ENCODE measurements at regions not wholly inside any gene's neighbourhood (a gene's known extent, or its start where the extent isn't known, plus 50 kb on each side); places are given as distances from the start of the nearest gene placed in this dataset.

DNA sequence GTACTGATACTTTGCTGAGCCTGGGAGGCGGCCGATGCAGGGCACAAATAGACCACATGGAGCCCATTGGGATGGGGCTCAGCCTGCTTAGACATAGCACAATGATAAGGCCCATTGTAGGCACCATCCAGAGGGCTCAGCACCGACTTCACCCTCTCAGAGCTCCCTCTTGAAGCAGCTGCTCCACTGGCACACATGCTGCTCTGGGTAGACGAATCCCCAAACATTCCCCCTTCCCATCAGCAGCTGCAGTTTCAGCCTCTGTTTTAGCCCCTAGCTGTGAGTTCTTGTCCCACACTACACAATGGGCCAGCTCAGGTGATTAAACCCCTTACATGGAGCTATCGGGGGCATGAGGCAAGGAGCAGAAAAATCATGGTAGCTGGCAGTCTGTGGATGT is 174.1 kb downstream of the RGS9 start:
- TF ChIP-seq, protein P1, sequence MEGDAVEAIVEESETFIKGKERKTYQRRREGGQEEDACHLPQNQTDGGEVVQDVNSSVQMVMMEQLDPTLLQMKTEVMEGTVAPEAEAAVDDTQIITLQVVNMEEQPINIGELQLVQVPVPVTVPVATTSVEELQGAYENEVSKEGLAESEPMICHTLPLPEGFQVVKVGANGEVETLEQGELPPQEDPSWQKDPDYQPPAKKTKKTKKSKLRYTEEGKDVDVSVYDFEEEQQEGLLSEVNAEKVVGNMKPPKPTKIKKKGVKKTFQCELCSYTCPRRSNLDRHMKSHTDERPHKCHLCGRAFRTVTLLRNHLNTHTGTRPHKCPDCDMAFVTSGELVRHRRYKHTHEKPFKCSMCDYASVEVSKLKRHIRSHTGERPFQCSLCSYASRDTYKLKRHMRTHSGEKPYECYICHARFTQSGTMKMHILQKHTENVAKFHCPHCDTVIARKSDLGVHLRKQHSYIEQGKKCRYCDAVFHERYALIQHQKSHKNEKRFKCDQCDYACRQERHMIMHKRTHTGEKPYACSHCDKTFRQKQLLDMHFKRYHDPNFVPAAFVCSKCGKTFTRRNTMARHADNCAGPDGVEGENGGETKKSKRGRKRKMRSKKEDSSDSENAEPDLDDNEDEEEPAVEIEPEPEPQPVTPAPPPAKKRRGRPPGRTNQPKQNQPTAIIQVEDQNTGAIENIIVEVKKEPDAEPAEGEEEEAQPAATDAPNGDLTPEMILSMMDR (conservative IDR thresholded peaks at IDR 0.05; ENCODE audit: low read depth in 2 of 2) = no peak
- TF ChIP-seq EZH2phosphoT487 (IDR thresholded peaks at IDR 0.05; ENCODE audit: unreplicated experiment) (no peak), EZH2 (IDR thresholded peaks at IDR 0.05; ENCODE audit: low read depth, unreplicated experiment) (no peak), STAT1 (IDR thresholded peaks at IDR 0.05; ENCODE audit: unreplicated experiment) (no peak), CREB1 (CRISPR knock-in tag; IDR thresholded peaks at IDR 0.05; ENCODE audit: low read depth) (no peak)
